Loucy (cell line): ENCODE measurements at regions not wholly inside any gene's neighbourhood (a gene's known extent, or its start where the extent isn't known, plus 50 kb on each side); places are given as distances from the start of the nearest gene placed in this dataset.

Experiments used
- EZH2phosphoT487 ChIP-seq: fragments of 200-600 bp; IDR thresholded peaks from 2 replicates; pipeline ENCODE4 v1.6.1; 2018; ENCODE audit warnings: antibody characterized with exemption, mild to moderate bottlenecking, moderate library complexity, borderline replicate concordance
- TF ChIP-seq, protein P1 (sequence below): fragments of 200-600 bp; sonication (generic); conservative IDR thresholded peaks from 2 replicates; pipeline ENCODE4 v1.5.1; 2014; ENCODE audit warnings: mild to moderate bottlenecking, antibody characterized with exemption, low read length

DNA sequence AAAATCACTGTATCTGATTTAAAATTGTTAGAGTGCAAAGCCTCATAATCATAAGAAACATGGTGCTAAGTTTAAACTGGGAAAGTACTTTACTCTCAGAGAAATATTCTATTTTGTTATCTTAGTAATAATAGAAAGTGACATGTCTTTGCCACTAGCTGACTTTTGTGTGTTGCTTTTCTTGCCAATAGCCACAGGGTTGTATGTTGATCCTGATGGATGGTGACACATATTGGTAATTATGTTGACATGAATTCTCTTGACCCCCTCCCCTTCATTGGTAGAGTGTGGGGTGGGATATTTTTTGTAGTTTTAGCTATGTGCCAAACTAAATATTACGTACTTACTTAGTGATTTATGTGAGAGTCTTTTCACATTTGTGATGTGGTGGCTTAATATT lies 103.1 kb upstream of the MAP9 start:
- TF ChIP-seq, protein P1, sequence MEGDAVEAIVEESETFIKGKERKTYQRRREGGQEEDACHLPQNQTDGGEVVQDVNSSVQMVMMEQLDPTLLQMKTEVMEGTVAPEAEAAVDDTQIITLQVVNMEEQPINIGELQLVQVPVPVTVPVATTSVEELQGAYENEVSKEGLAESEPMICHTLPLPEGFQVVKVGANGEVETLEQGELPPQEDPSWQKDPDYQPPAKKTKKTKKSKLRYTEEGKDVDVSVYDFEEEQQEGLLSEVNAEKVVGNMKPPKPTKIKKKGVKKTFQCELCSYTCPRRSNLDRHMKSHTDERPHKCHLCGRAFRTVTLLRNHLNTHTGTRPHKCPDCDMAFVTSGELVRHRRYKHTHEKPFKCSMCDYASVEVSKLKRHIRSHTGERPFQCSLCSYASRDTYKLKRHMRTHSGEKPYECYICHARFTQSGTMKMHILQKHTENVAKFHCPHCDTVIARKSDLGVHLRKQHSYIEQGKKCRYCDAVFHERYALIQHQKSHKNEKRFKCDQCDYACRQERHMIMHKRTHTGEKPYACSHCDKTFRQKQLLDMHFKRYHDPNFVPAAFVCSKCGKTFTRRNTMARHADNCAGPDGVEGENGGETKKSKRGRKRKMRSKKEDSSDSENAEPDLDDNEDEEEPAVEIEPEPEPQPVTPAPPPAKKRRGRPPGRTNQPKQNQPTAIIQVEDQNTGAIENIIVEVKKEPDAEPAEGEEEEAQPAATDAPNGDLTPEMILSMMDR = no peak
- TF ChIP-seq EZH2phosphoT487 = no peak
